Loucy (cell line): ENCODE measurements at regions not wholly inside any gene's neighbourhood (a gene's known extent, or its start where the extent isn't known, plus 50 kb on each side); places are given as distances from the start of the nearest gene placed in this dataset.

Source experiments
- H2AFZ ChIP-seq: fragments of 200-600 bp; sonication (generic); 2 replicates; pipeline ENCODE4 v1.6.0; 2016; ENCODE audit warnings: antibody characterized with exemption, mild to moderate bottlenecking, low read length, moderate library complexity
- H3F3A ChIP-seq: fragments of 200-600 bp; 2 replicates; pipeline ENCODE4 v1.6.0; 2016; ENCODE audit warnings: antibody characterized with exemption, low read depth, mild to moderate bottlenecking
- H3K27me3 ChIP-seq: fragments of 200-600 bp; sonication (generic); 2 replicates; pipeline ENCODE4 v1.6.1; 2014; ENCODE audit warnings: low read length, mild to moderate bottlenecking; ENCODE audit not compliant: insufficient read depth, poor library complexity, severe bottlenecking
- H3K36me3 ChIP-seq: fragments of 200-600 bp; sonication (generic); 2 replicates; pipeline ENCODE4 v1.6.1; 2016; ENCODE audit warnings: low read length; ENCODE audit not compliant: insufficient read depth
- H3K4me1 ChIP-seq: fragments of 200-600 bp; sonication (generic); 2 replicates; pipeline ENCODE4 v1.5.1; 2014; ENCODE audit warnings: low read length, mild to moderate bottlenecking; ENCODE audit not compliant: insufficient read depth, poor library complexity, severe bottlenecking
- H3K4me2 ChIP-seq: fragments of 200-600 bp; sonication (generic); 2 replicates; pipeline ENCODE4 v1.6.0; 2014; ENCODE audit warnings: antibody characterized with exemption, low read length, low read depth, mild to moderate bottlenecking; ENCODE audit not compliant: poor library complexity, severe bottlenecking
- H3K4me3 ChIP-seq: fragments of 200-600 bp; sonication (generic); 2 replicates; pipeline ENCODE4 v1.5.1; 2014; ENCODE audit warnings: low read length, mild to moderate bottlenecking, mixed read lengths; ENCODE audit not compliant: poor library complexity, severe bottlenecking
- H3K79me2 ChIP-seq: fragments of 200-600 bp; sonication (generic); 2 replicates; pipeline ENCODE4 v1.6.1; 2014; ENCODE audit warnings: low read length; ENCODE audit not compliant: insufficient read depth
- H3K9ac ChIP-seq: fragments of 200-600 bp; sonication (generic); 2 replicates; pipeline ENCODE4 v1.6.0; 2014; ENCODE audit warnings: mild to moderate bottlenecking, low read depth, low read length, moderate library complexity; ENCODE audit not compliant: poor library complexity, severe bottlenecking
- H3K9me2 ChIP-seq: fragments of 200-600 bp; sonication (generic); replicated peaks from 2 replicates; pipeline ENCODE4 v1.6.1; 2016; ENCODE audit warnings: low read depth, low read length, mixed read lengths
- H3K9me3 ChIP-seq: fragments of 200-600 bp; sonication (generic); 2 replicates; pipeline ENCODE4 v1.6.1; 2014; ENCODE audit warnings: mild to moderate bottlenecking, antibody characterized with exemption, low read length, low read depth; ENCODE audit not compliant: insufficient read depth
- H4K20me1 ChIP-seq: fragments of 200-600 bp; sonication (generic); 2 replicates; pipeline ENCODE4 v1.6.0; 2014; ENCODE audit warnings: antibody characterized with exemption, low read length, mild to moderate bottlenecking; ENCODE audit not compliant: insufficient read depth, poor library complexity, severe bottlenecking
- CTCF ChIP-seq: fragments of 200-600 bp; sonication (generic); conservative IDR thresholded peaks from 2 replicates; pipeline ENCODE4 v1.5.1; 2014; ENCODE audit warnings: mild to moderate bottlenecking, antibody characterized with exemption, low read length
- EZH2phosphoT487 ChIP-seq: fragments of 200-600 bp; IDR thresholded peaks from 2 replicates; pipeline ENCODE4 v1.6.1; 2018; ENCODE audit warnings: antibody characterized with exemption, mild to moderate bottlenecking, moderate library complexity, borderline replicate concordance

- Histone ChIP-seq H4K20me1 (no peaks in the 10 kb centered on the region), H3K36me3 (no peaks in the 10 kb centered on the region), H2AFZ (peak overlapping the region; percentile 59), H3K9me2 (no peaks in the 10 kb centered on the region), H3K9me3 (no peaks in the 10 kb centered on the region), H3K27me3 (no peaks in the 10 kb centered on the region), H3K79me2 (no peaks in the 10 kb centered on the region), H3F3A (no peaks in the 10 kb centered on the region), H3K4me3 (peak overlapping the region; percentile 8), H3K4me2 (peak overlapping the region; percentile 54), H3K9ac (no peak overlapping the region), H3K4me1 (no peaks in the 10 kb centered on the region)
- TF ChIP-seq EZH2phosphoT487 (no peak), CTCF (no peak)
Observed at GRCh38 chr12:65740506-65740872, 83.8 kb upstream of the HMGA2 start.

- H2AFZ ChIP-seq = peak overlapping the region; percentile 59
- peak overlapping the region; percentile 15 for H3K9ac ChIP-seq
- H3K79me2 ChIP-seq = no peaks in the 10 kb centered on the region
- no peaks in the 10 kb centered on the region for H3K27me3 ChIP-seq
- no peaks in the 10 kb centered on the region for H4K20me1 ChIP-seq
- H3K9me2 ChIP-seq = no peaks in the 10 kb centered on the region
- H3K9me3 ChIP-seq = no peaks in the 10 kb centered on the region
- H3K4me2 ChIP-seq = peak overlapping the region; percentile 54
- no peaks in the 10 kb centered on the region for H3K36me3 ChIP-seq
- peak overlapping the region; percentile 8 for H3K4me3 ChIP-seq
- TF ChIP-seq CTCF (no peak), EZH2phosphoT487 (no peak)
- no peaks in the 10 kb centered on the region for H3F3A ChIP-seq
- H3K4me1 ChIP-seq = no peaks in the 10 kb centered on the region
Observed at GRCh38 chr12:65740873-65741600, 83.2 kb upstream of the HMGA2 start.

GRCh38 chr12:65741656-65742017 is 82.6 kb upstream of the HMGA2 start:
- Histone ChIP-seq H3K27me3 (no peaks in the 10 kb centered on the region), H3K79me2 (no peaks in the 10 kb centered on the region), H3F3A (no peaks in the 10 kb centered on the region), H3K4me1 (no peaks in the 10 kb centered on the region), H2AFZ (no peak overlapping the region), H3K4me2 (no peak overlapping the region), H4K20me1 (no peaks in the 10 kb centered on the region), H3K36me3 (no peaks in the 10 kb centered on the region), H3K9me2 (no peaks in the 10 kb centered on the region), H3K4me3 (no peak overlapping the region), H3K9ac (no peak overlapping the region), H3K9me3 (no peaks in the 10 kb centered on the region)
- TF ChIP-seq CTCF (no peak), EZH2phosphoT487 (no peak)
